MM.1S (cell line): ENCODE measurements at regions not wholly inside any gene's neighbourhood (a gene's known extent, or its start where the extent isn't known, plus 50 kb on each side); places are given as distances from the start of the nearest gene placed in this dataset.

Source experiments
- DNase-seq: peaks from one replicate; pipeline ENCODE4 v3.0.0-alpha.2; 2015
- H2AFZ ChIP-seq: fragments of 300-600 bp; sonication (generic); 2 replicates; pipeline ENCODE4 v1.6.0; 2016; ENCODE audit warnings: antibody characterized with exemption, low read length
- H3F3A ChIP-seq: fragments of 300-600 bp; sonication (generic); 2 replicates; pipeline ENCODE4 v1.6.1; 2016; ENCODE audit warnings: mild to moderate bottlenecking, antibody characterized with exemption, low read length, moderate library complexity, mixed read lengths; ENCODE audit not compliant: insufficient read depth
- H3K27ac ChIP-seq: fragments of 300-600 bp; sonication (generic); 2 replicates; pipeline ENCODE4 v1.5.1; 2016; ENCODE audit warnings: mild to moderate bottlenecking, low read length
- H3K27me3 ChIP-seq: fragments of 300-600 bp; sonication (generic); replicated peaks from 2 replicates; pipeline ENCODE4 v1.6.0; 2016; ENCODE audit warnings: low read length; ENCODE audit not compliant: insufficient read depth
- H3K36me3 ChIP-seq: fragments of 300-600 bp; sonication (generic); replicated peaks from 2 replicates; pipeline ENCODE4 v1.6.1; 2016; ENCODE audit warnings: mild to moderate bottlenecking, low read length, mixed read lengths; ENCODE audit not compliant: insufficient read depth
- H3K4me1 ChIP-seq: fragments of 300-600 bp; sonication (generic); 2 replicates; pipeline ENCODE4 v1.6.1; 2016; ENCODE audit warnings: low read length, mixed read lengths
- H3K4me2 ChIP-seq: fragments of 300-600 bp; sonication (generic); 2 replicates; pipeline ENCODE4 v1.6.0; 2016; ENCODE audit warnings: low read depth, low read length
- H3K4me3 ChIP-seq: fragments of 300-600 bp; sonication (generic); 2 replicates; pipeline ENCODE4 v1.5.1; 2016; ENCODE audit warnings: low read length, mixed read lengths
- H3K79me2 ChIP-seq: fragments of 300-600 bp; sonication (generic); 2 replicates; pipeline ENCODE4 v1.6.1; 2016; ENCODE audit warnings: mixed run types, low read length, mixed read lengths
- H3K9ac ChIP-seq: fragments of 300-600 bp; sonication (generic); 2 replicates; pipeline ENCODE4 v1.6.1; 2016; ENCODE audit warnings: low read length, mixed read lengths
- H3K9me2 ChIP-seq: fragments of 300-600 bp; sonication (generic); replicated peaks from 2 replicates; pipeline ENCODE4 v1.6.1; 2016; ENCODE audit warnings: mild to moderate bottlenecking, low read length, mixed read lengths; ENCODE audit not compliant: insufficient read depth
- H3K9me3 ChIP-seq: fragments of 300-600 bp; sonication (generic); replicated peaks from 2 replicates; pipeline ENCODE4 v1.6.1; 2016; ENCODE audit warnings: mild to moderate bottlenecking, low read length, mixed read lengths; ENCODE audit not compliant: insufficient read depth
- H4K20me1 ChIP-seq: fragments of 300-600 bp; sonication (generic); 2 replicates; pipeline ENCODE4 v1.6.1; 2016; ENCODE audit warnings: mild to moderate bottlenecking, low read length, moderate library complexity, mixed read lengths; ENCODE audit not compliant: insufficient read depth
- CTCF ChIP-seq: fragments of 300-600 bp; sonication (generic); IDR thresholded peaks from 2 replicates; pipeline ENCODE4 v1.5.1; 2016; ENCODE audit warnings: antibody characterized with exemption, low read length, mixed read lengths
- EZH2 ChIP-seq: fragments of 300-600 bp; sonication (generic); optimal IDR thresholded peaks from 2 replicates; pipeline ENCODE3; 2017; ENCODE audit warnings: low read depth, mild to moderate bottlenecking, antibody characterized with exemption, low read length, mixed read lengths
- EZH2phosphoT487 ChIP-seq: fragments of 300-600 bp; sonication (generic); IDR thresholded peaks from 2 replicates; pipeline ENCODE4 v1.6.1; 2018; ENCODE audit warnings: antibody characterized with exemption, low read length

- Histone ChIP-seq H3K27me3 (no peaks in the 10 kb centered on the region), H3K9ac (no peak overlapping the region), H3K27ac (no peak overlapping the region), H3K9me3 (no peaks in the 10 kb centered on the region), H3K9me2 (no peaks in the 10 kb centered on the region), H3K4me2 (no peak overlapping the region), H4K20me1 (no peaks in the 10 kb centered on the region), H3K4me3 (no peak overlapping the region), H3F3A (no peaks in the 10 kb centered on the region), H3K4me1 (no peaks in the 10 kb centered on the region), H3K79me2 (no peaks in the 10 kb centered on the region), H3K36me3 (no peaks in the 10 kb centered on the region), H2AFZ (no peak overlapping the region)
- DNase-seq, result no peak
- TF ChIP-seq EZH2 (no peak), EZH2phosphoT487 (no peak), CTCF (no peak)
Measured at GRCh38 chrX:40449956-40450706, 130.6 kb upstream of the ATP6AP2 start.

GRCh38 chrX:40449396-40449795, 131.4 kb upstream of the ATP6AP2 start:
- H4K20me1 ChIP-seq, result no peaks in the 10 kb centered on the region
- no peaks in the 10 kb centered on the region for H3K79me2 ChIP-seq
- H3K4me2 ChIP-seq, result no peak overlapping the region
- no peaks in the 10 kb centered on the region for H3K4me1 ChIP-seq
- H3F3A ChIP-seq, result no peaks in the 10 kb centered on the region
- H3K36me3 ChIP-seq, result no peaks in the 10 kb centered on the region
- no peaks in the 10 kb centered on the region for H3K9me3 ChIP-seq
- no peak overlapping the region for H3K9ac ChIP-seq
- H3K9me2 ChIP-seq, result no peaks in the 10 kb centered on the region
- H3K27me3 ChIP-seq, result no peaks in the 10 kb centered on the region
- H3K27ac ChIP-seq, result no peak overlapping the region
- no peak overlapping the region for H2AFZ ChIP-seq
- TF ChIP-seq CTCF (no peak), EZH2 (no peak), EZH2phosphoT487 (no peak)
- no peak for DNase-seq
- no peak overlapping the region for H3K4me3 ChIP-seq

GRCh38 chrX:40448793-40449192, 132.0 kb upstream of the ATP6AP2 start:
- TF ChIP-seq CTCF (no peak), EZH2 (no peak), EZH2phosphoT487 (no peak)
- H3K4me1 ChIP-seq, result no peaks in the 10 kb centered on the region
- H3F3A ChIP-seq, result no peaks in the 10 kb centered on the region
- no peak for DNase-seq
- H3K79me2 ChIP-seq, result no peaks in the 10 kb centered on the region
- H3K4me3 ChIP-seq, result no peak overlapping the region
- no peak overlapping the region for H3K9ac ChIP-seq
- H3K27ac ChIP-seq, result no peak overlapping the region
- H3K9me2 ChIP-seq, result no peaks in the 10 kb centered on the region
- no peaks in the 10 kb centered on the region for H3K27me3 ChIP-seq
- H3K4me2 ChIP-seq, result no peak overlapping the region
- no peaks in the 10 kb centered on the region for H3K36me3 ChIP-seq
- H3K9me3 ChIP-seq, result no peaks in the 10 kb centered on the region
- no peak overlapping the region for H2AFZ ChIP-seq
- H4K20me1 ChIP-seq, result no peaks in the 10 kb centered on the region
